T47D (cell line): ENCODE measurements at regions not wholly inside any gene's neighbourhood (a gene's known extent, or its start where the extent isn't known, plus 50 kb on each side); places are given as distances from the start of the nearest gene placed in this dataset.
A peak's percentile ranks its signal among the peaks of the same experiment; 100 is the strongest.
"Not testable (repeated sequence)": the region's sequence is repeated elsewhere in the genome, so short reads cannot be mapped to it uniquely, and the experiment has no call there.

Experiments
- DNase-seq, 2 experiments: peaks; one replicate each; pipeline versions ENCODE4 v3.0.0 to v3.0.0-alpha.2; 2011 to 2012; ENCODE audit warnings: low read depth in 1 of 2, low spot score in 1 of 2
- JUND ChIP-seq: IDR thresholded peaks from 2 replicates; pipeline ENCODE4 v1.6.1; 2012; ENCODE audit warnings: low read depth
- in situ Hi-C: cut with HindIII; loops from 2 replicates; pipeline ENCODE4 v1.10.0; 2016; ENCODE audit warnings: low sequenced_read_pairs, low pct_unique_long_range_greater_than_20kb

DNA sequence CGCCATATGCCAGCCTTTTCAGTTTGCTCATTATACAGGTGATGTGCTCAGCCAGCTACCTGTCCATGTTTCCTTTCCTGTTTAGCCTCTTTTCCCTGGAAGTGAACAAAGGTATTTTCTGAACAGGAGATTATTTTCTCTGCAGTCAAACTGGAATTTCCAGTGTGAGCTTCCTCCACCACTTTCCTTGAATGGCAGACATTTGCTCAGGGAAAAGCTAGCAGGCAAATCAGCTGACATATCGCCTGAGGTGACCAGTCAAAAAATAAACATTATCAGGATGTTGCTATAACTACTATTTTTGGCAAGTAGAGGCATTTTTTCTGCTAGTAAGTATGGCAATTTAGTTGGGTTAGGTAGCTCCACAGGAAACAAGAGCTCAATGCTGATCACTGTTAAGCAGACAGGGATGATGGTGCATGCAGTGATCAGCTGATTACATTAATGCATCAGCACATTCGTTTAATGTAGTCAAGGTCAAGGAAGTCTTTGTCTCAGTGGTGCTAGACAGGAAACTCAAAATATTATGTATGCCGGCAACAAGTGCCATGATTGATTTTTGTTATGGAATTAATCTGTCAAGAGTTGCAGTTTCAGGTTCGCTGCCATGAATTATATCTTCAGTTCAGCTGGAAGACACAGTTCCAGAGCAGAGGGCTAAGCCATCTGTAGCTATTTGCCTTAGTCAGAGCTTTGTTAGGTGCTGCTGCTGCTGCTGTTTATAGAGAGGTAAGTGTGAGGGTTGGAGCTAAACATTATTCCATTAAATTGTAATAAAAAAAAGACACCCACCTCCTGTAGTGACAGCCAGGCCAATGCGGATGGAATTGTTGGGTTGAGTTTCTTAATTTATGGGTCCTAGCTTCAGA lies 179.7 kb upstream of the ST6GALNAC5 start:
- DNase-seq = peak in 1 of 2 experiments; percentile 46
- in situ Hi-C loops = no loop called here
- TF ChIP-seq JUND = no peak

DNA sequence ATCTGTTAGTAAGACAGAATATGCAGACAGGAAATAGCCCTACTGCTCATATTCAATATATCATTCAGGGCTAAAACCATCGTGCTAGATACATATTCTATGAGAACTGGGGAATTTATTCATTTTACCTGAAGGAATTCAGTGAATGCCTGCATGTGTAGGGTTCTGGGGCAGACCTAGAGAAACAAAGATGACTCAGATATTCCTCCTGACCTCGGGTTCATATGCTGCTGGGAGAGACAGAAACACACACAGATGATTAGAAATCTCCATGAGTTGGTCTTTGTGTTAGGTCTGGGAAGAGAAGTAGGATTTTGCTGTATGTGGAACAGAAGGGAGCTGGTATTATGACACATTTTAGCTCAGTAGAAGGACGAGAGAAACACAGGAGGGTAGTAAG lies 176.5 kb upstream of the ST6GALNAC5 start:
- in situ Hi-C loops = no loop called here
- no peak for DNase-seq
- no peak for TF ChIP-seq JUND

DNA sequence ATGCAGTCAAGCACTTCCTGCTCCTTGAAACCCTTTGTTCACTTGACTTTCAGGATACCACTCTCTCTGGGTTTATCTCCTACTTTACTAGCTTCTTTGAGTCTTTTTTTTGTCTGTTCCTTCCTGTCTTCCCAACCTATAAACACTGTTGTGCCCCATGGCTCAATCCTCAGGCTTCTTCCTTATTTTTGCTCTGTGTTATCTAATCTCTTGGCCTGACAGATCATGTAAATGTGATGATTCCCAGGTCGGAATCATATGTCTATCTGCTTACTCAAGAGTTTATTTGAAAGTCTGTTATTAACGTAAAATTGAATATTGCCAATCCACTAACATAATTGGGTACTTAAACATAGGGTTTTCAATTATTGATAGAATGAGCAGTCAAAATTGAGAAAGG lies 171.7 kb upstream of the ST6GALNAC5 start:
- no peak for TF ChIP-seq JUND
- no peak for DNase-seq
- in situ Hi-C loops = no loop called here

DNA sequence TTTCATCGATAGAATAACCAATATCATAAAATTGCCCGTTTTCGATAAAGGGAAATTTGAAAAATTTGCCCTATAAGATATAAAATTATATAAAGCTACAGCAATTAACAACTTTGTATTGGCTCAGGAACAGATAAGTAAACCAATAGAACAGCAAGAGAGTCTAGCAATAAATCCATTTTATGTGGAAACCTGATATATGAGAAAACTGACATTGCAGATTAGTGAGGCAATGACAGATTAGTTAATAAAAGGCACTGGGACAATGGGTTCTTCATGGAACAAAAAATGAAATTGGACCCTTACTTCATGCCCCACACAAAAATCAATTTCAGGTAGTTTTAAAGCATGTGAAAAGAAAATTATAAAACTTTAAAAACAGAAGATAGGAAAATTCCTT lies 169.9 kb upstream of the ST6GALNAC5 start:
- in situ Hi-C loops = no loop called here
- TF ChIP-seq JUND = no peak

DNA sequence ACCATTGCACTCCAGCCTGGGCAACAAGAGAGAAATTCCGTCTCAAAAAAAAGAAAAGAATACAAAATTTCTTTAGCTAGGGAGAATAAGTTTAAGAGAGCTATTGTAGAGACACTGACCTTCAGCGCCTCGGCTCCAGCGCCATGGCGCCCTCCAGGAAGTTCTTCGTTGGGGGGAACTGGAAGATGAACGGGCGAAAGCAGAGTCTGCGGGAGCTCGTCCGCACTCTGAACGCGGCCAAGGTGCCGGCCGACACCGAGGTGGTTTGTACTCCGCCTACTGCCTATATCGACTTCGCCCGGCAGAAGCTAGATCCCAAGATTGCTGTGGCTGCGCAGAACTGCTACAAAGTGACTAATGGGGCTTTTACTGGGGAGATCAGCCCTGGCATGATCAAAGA lies 167.6 kb upstream of the ST6GALNAC5 start:
- in situ Hi-C loops, DNase-seq: not testable (repeated sequence)

More for the DNA sequence above, 169.9 kb upstream of the ST6GALNAC5 start:
- DNase-seq = no peak

DNA sequence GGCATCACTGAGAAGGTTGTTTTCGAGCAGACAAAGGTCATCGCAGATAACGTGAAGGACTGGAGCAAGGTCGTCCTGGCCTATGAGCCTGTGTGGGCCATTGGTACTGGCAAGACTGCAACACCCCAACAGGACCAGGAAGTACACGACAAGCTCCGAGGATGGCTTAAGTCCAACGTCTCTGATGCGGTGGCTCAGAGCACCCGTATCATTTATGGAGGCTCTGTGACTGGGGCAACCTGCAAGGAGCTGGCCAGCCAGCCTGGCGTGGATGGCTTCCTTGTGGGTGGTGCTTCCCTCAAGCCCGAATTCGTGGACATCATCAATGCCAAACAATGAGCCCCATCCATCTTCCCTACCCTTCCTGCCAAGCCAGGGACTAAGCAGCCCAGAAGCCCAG lies 167.1 kb upstream of the ST6GALNAC5 start:
- in situ Hi-C loops, DNase-seq: not testable (repeated sequence)

DNA sequence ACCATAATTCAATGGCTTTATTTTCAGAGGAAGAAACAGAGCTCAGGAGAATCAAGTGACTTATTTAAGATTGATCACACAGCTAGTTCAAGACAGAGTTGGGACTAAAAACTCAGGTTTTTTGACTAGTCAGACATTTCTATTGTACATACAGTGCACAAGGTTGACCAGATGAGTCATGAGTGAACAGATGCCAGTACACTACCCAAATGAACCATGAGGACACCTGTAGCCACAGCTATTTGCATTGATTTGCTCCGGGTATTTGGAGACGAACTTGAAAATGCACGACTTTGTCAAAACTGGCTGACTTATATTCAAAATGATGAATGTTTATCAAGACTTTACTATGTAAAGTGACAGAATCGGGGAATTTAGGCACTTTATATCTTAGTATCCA lies 161.7 kb upstream of the ST6GALNAC5 start:
- in situ Hi-C loops = no loop called here
- DNase-seq = no peak
- TF ChIP-seq JUND = no peak

DNA sequence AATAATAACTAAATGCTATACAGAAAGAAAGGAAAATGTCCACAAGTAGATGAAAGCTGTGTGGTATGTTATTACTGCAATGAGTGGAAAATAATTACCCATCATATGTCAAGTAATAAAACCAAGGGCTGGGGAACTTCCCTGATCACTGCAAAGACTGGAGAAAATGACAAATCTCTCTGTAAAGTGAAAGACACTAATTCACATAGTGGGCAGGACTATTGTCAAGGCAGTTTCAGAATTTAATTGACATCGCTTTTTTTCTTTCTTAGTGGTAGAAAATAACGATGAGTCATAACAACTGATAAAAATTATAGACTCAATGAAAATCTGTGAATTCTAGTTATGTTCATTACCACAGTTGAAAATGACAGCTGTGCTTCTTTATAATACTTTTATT lies 153.7 kb upstream of the ST6GALNAC5 start:
- DNase-seq = no peak
- TF ChIP-seq JUND = no peak
- in situ Hi-C loops = no loop called here

DNA sequence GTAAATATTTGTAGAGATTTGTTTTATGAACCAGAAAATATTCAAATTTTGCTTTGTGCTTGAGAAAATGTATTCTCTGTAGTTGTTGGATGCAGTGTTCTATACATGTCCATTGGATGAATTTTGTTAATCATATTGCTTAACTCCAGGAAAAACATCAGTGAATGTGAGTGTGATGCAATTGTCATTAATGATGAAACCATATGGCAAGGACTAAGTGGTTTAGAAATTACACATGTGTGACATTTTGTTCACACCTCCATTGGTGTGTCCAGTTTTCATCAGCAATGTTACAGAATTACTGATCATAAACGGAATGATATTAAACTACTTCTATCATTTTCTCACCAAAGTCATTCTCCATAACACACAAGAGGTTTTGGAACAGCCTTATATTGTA lies 151.8 kb upstream of the ST6GALNAC5 start:
- in situ Hi-C loops = no loop called here
- no peak for DNase-seq
- no peak for TF ChIP-seq JUND

DNA sequence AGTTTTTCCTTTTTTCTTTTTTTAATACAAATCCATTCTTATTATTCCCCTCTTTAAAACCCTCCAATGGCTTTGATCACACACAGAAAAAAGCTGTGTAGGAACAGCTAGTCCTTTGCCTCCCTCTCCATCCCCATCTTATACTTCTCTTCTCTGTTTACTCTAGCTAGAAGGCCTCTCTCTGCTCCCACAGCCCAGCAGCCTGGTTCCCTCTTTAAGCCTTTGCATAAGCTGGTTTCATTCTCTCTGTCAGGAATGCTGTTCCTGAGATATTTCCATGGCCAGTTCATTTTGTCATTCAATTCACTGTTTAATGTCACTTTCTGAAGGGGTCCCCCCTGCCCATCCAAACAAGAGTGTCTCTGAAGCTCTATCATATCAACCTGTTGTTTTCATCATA lies 143.3 kb upstream of the ST6GALNAC5 start:
- in situ Hi-C loops = no loop called here
- TF ChIP-seq JUND = no peak
- DNase-seq = no peak

DNA sequence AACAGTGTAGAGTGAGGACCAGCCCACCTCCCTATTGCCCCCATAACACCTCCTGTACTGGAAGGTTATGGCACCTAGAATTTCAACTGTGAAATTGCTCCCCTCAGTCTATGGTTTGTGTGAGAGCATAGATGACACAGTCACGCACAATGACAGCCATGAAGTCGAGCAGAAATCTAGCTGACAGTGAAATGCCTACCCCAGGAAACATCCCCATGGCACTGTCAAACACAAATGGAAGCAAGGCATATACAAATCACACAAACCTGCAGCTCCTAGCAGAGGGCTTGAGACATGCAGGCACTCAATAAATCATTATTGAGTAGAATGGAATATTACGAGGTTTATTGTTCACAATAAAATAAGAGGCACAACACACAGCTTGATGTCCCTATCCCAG lies 142.5 kb upstream of the ST6GALNAC5 start:
- in situ Hi-C loops = no loop called here

DNA sequence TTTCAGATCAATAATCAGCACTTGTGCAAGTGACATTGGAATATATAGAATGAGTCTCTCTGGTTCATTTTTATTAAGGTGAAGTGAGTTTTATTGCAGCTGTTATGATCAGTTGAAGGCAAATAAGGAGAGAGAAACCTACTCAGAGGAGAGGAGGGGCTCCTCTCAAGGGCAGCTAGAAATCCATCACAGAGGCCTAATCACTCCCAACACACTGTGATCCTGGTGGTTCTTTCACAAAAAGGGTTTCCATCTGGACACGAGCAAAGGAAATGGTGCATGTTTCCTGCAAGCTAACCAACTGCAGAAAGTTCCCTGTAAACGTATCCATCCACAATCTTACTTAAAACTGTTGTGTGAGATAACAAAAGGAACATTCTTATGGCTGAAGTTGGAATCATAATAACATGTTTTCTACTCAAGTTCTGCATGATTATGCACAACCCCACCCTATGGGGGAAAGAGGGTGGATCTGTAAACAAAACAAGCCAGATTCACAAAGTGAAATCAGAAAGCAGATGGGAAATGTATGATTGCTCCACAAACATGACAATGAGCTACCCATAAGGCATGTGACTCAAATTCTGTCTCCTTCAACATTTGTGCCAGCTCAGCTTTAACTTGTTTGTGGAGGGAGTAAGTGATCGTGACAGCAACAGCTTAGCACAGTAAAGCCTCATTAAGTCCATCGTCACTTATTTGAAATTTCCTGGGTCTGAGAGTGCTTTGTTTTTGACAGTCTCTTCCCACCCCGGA lies 141.2 kb upstream of the ST6GALNAC5 start:
- DNase-seq = no peak
- in situ Hi-C loops = no loop called here
- no peak for TF ChIP-seq JUND

More for the DNA sequence above, 142.5 kb upstream of the ST6GALNAC5 start:
- DNase-seq = no peak
- no peak for TF ChIP-seq JUND

DNA sequence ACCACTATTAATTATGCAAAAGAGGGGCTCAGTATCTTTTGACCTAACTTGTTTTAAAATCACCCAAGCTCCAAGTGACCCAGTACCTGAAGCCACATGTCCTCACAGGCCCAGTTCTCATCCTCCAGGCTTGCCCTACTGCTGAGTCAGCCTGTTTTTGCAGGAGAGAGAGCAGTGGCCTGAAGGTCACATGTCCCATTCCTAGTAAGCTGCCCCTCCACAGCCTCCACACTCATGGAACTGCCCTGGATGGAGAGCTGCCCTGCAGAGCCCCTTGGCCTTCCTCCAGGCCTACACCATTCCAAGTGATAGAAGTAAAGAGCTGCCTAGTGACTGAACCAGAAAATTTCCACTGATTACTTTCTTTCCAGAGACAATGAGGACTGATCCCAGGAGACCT lies 139.8 kb upstream of the ST6GALNAC5 start:
- DNase-seq = no peak
- TF ChIP-seq JUND = no peak
- in situ Hi-C loops = no loop called here
